Astrocyte of the spinal cord (primary cell): ENCODE measurements at regions not wholly inside any gene's neighbourhood (a gene's known extent, or its start where the extent isn't known, plus 50 kb on each side); places are given as distances from the start of the nearest gene placed in this dataset.
A peak's percentile ranks its signal among the peaks of the same experiment; 100 is the strongest.

Experiments
- DNase-seq: peaks from one replicate; pipeline ENCODE4 v3.0.0; 2011; ENCODE audit warnings: low read depth, low spot score
- H3K4me3 ChIP-seq: 2 replicates; pipeline ENCODE4 v1.5.1; 2011; ENCODE audit warnings: low read depth, mild to moderate bottlenecking, low read length, moderate library complexity
- CTCF ChIP-seq: IDR thresholded peaks from 2 replicates; pipeline ENCODE4 v1.5.1; 2012; ENCODE audit warnings: low read depth, mild to moderate bottlenecking, low read length, inconsistent platforms
- in situ Hi-C: cut with HindIII; loops from 2 replicates; pipeline ENCODE4 v1.10.0; 2017; ENCODE audit warnings: low sequenced_read_pairs

- in situ Hi-C loops, result no loop called here
- DNase-seq, result peak; percentile 87
- TF ChIP-seq CTCF, result no peak
- no peak overlapping the region for H3K4me3 ChIP-seq
Measured at GRCh38 chr11:88402192-88402715, 64.7 kb upstream of the CTSC start.

- no peak for DNase-seq
- in situ Hi-C loops, result no loop called here
Measured at GRCh38 chr11:88398791-88399570, 61.4 kb upstream of the CTSC start.

GRCh38 chr11:88398372-88398771 lies 60.8 kb upstream of the CTSC start:
- TF ChIP-seq CTCF, result no peak
- in situ Hi-C loops, result no loop called here

More at GRCh38 chr11:88398791-88399570, 61.4 kb upstream of the CTSC start:
- no peak for TF ChIP-seq CTCF
- H3K4me3 ChIP-seq, result no peak overlapping the region

GRCh38 chr11:88390254-88390653 lies 52.7 kb upstream of the CTSC start:
- no peak for TF ChIP-seq CTCF
- no peak for DNase-seq
- no peak overlapping the region for H3K4me3 ChIP-seq
- in situ Hi-C loops, result no loop called here

More at GRCh38 chr11:88398372-88398771, 60.8 kb upstream of the CTSC start:
- peak; percentile 49 for DNase-seq
- no peak overlapping the region for H3K4me3 ChIP-seq

GRCh38 chr11:88387957-88388356 lies 50.4 kb upstream of the CTSC start:
- TF ChIP-seq CTCF, result no peak
- DNase-seq, result no peak
- H3K4me3 ChIP-seq, result no peak overlapping the region
- in situ Hi-C loops, result no loop called here
